PC-3 (cell line): ENCODE measurements at regions not wholly inside any gene's neighbourhood (a gene's known extent, or its start where the extent isn't known, plus 50 kb on each side); places are given as distances from the start of the nearest gene placed in this dataset.

ENCODE experiments used
- ATAC-seq: fragments of 200-7000 bp; cut with Tn5 transposase; 2 replicates; pipeline ENCODE4 v1.9.1; 2020; ENCODE audit warnings: mild to moderate bottlenecking, moderate library complexity
- BruUV-seq: library from RNA; stranded (reverse); fragments of 400-500 nt; replicated peaks from 2 replicates; lab custom pipeline; 2021; lab: Mats Ljungman, UMichigan
- CTCF ChIA-PET: fragments of 300-600 bp; sonication (Branson Sonifier 250); formaldehyde crosslinking; loops from one replicate; lab custom pipeline; 2022; ENCODE audit warnings: antibody characterized with exemption; lab: Charles Lee
- POLR2A ChIA-PET: fragments of 300-600 bp; sonication (Branson Sonifier 250); formaldehyde crosslinking; loops from one replicate; lab custom pipeline; 2022; ENCODE audit warnings: antibody characterized with exemption; ENCODE audit not compliant: unreplicated experiment; lab: Charles Lee
- DNase-seq: peaks from one replicate; pipeline ENCODE4 v3.0.0-alpha.2; 2015
- H2AFZ ChIP-seq: fragments of 300-600 bp; sonication (generic); 2 replicates; pipeline ENCODE4 v1.6.0; 2016; ENCODE audit warnings: antibody characterized with exemption, low read length
- H3F3A ChIP-seq: fragments of 300-600 bp; sonication (generic); one replicate; pipeline ENCODE4 v1.6.0; 2017; ENCODE audit warnings: antibody characterized with exemption, low read length, control low read depth, mild to moderate bottlenecking; ENCODE audit not compliant: unreplicated experiment
- H3K27ac ChIP-seq: fragments of 300-600 bp; sonication (generic); 2 replicates; pipeline ENCODE4 v1.5.1; 2016; ENCODE audit warnings: mild to moderate bottlenecking, low read length
- H3K27me3 ChIP-seq: fragments of 300-600 bp; sonication (generic); 2 replicates; pipeline ENCODE4 v1.6.1; 2016; ENCODE audit warnings: low read length, mixed read lengths
- H3K36me3 ChIP-seq: fragments of 300-600 bp; sonication (generic); 2 replicates; pipeline ENCODE4 v1.6.1; 2016; ENCODE audit warnings: low read depth, mixed run types, low read length, mixed read lengths
- H3K4me1 ChIP-seq: fragments of 300-600 bp; sonication (generic); 2 replicates; pipeline ENCODE4 v1.5.1; 2016; ENCODE audit warnings: low read length; ENCODE audit not compliant: insufficient read depth
- H3K4me2 ChIP-seq: fragments of 300-600 bp; sonication (generic); 2 replicates; pipeline ENCODE4 v1.6.0; 2016; ENCODE audit warnings: low read length
- H3K4me3 ChIP-seq: fragments of 300-600 bp; sonication (generic); 2 replicates; pipeline ENCODE4 v1.5.1; 2016; ENCODE audit warnings: mild to moderate bottlenecking, low read length, mixed read lengths
- H3K79me2 ChIP-seq: fragments of 300-600 bp; sonication (generic); 2 replicates; pipeline ENCODE4 v1.6.1; 2017; ENCODE audit warnings: low read length, mixed read lengths
- H3K9ac ChIP-seq: fragments of 300-600 bp; sonication (generic); 2 replicates; pipeline ENCODE4 v1.6.0; 2016; ENCODE audit warnings: mild to moderate bottlenecking, low read length
- H3K9me2 ChIP-seq: fragments of 300-600 bp; sonication (generic); replicated peaks from 2 replicates; pipeline ENCODE4 v1.6.1; 2016; ENCODE audit warnings: mixed run types, low read length, mixed read lengths
- H3K9me3 ChIP-seq: fragments of 300-600 bp; sonication (generic); 2 replicates; pipeline ENCODE4 v1.6.1; 2016; ENCODE audit warnings: low read length, mixed read lengths
- H4K20me1 ChIP-seq: fragments of 300-600 bp; sonication (generic); 2 replicates; pipeline ENCODE4 v1.6.1; 2016; ENCODE audit warnings: low read length, mixed read lengths
- CTCF ChIP-seq: fragments of 300-600 bp; sonication (generic); conservative IDR thresholded peaks from 2 replicates; pipeline ENCODE4 v1.5.1; 2017; ENCODE audit warnings: antibody characterized with exemption, low read depth, mild to moderate bottlenecking, low read length
- EZH2 ChIP-seq: fragments of 300-600 bp; sonication (generic); IDR thresholded peaks from one replicate; pipeline ENCODE4 v1.6.1; 2017; ENCODE audit warnings: antibody characterized with exemption, mild to moderate bottlenecking, low read length; ENCODE audit not compliant: unreplicated experiment
- EZH2phosphoT487 ChIP-seq: fragments of 300-600 bp; sonication (generic); IDR thresholded peaks from 2 replicates; pipeline ENCODE4 v1.6.1; 2018; ENCODE audit warnings: mild to moderate bottlenecking, antibody characterized with exemption, low read length, borderline replicate concordance
- intact Hi-C: fragments of 100-400 bp; cut with micrococcal nuclease; formaldehyde crosslinking; loops from 2 replicates; pipeline ENCODE4 v1.9.0; 2023

DNA sequence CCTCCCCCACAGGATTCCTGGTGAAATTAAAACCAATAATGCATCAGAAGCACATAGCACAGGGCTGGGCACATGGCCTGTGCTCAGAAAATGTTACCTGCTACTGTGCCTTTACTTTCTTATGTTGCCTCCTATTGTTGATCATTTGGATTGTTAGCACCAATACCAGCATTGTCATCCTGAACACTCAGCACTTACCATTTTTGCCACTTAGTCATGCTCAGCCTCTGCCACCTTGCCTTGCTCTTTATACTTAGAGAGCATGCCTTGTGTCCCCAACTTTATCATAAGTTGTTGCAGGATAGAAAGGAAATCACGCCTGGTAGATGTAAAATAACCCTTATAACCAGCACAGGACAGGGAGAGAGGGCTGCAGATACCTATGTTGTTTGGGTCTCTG is 361.0 kb upstream of the RUNX1 start:
- ChIA-PET CTCF (no interaction called here), POLR2A (no interaction called here)
- Histone ChIP-seq H3K4me3 (no peak overlapping the region), H3K9ac (no peak overlapping the region), H3K27me3 (no peaks in the 10 kb centered on the region), H3K79me2 (no peaks in the 10 kb centered on the region), H3K9me3 (no peaks in the 10 kb centered on the region), H3K36me3 (no peaks in the 10 kb centered on the region), H3K4me1 (no peaks in the 10 kb centered on the region), H3K27ac (no peak overlapping the region), H3K4me2 (no peak overlapping the region), H3K9me2 (no peaks in the 10 kb centered on the region), H2AFZ (no peak overlapping the region), H3F3A (no peaks in the 10 kb centered on the region), H4K20me1 (no peaks in the 10 kb centered on the region)
- ATAC-seq (no peak), DNase-seq (no peak)
- intact Hi-C loops, result no loop called here
- TF ChIP-seq CTCF (no peak), EZH2 (no peak), EZH2phosphoT487 (no peak)
- BruUV-seq, result no TSS peak

- no peak overlapping the region for H3K9ac ChIP-seq
- H2AFZ ChIP-seq, result no peak overlapping the region
- no peaks in the 10 kb centered on the region for H3K9me3 ChIP-seq
- H3K27me3 ChIP-seq, result no peaks in the 10 kb centered on the region
- TF ChIP-seq CTCF (no peak), EZH2phosphoT487 (no peak), EZH2 (no peak)
- DNase-seq (no peak), ATAC-seq (no peak)
- no peaks in the 10 kb centered on the region for H3K9me2 ChIP-seq
- CTCF ChIA-PET, result no interaction called here
- H3K4me2 ChIP-seq, result no peak overlapping the region
- no TSS peak for BruUV-seq
- no peak overlapping the region for H3K4me3 ChIP-seq
- intact Hi-C loops, result no loop called here
- H3F3A ChIP-seq, result no peaks in the 10 kb centered on the region
- no peaks in the 10 kb centered on the region for H3K36me3 ChIP-seq
- POLR2A ChIA-PET, result no interaction called here
- no peaks in the 10 kb centered on the region for H3K4me1 ChIP-seq
- no peaks in the 10 kb centered on the region for H3K79me2 ChIP-seq
- H3K27ac ChIP-seq, result no peak overlapping the region
- no peaks in the 10 kb centered on the region for H4K20me1 ChIP-seq
Observed at GRCh38 chr21:35408401-35408800, 359.3 kb upstream of the RUNX1 start.

- no peaks in the 10 kb centered on the region for H3K79me2 ChIP-seq
- no peaks in the 10 kb centered on the region for H3F3A ChIP-seq
- peaks cover under 1% of the 10 kb centered on the region; the same call in 1 of the 2 replicates for H3K4me1 ChIP-seq
- H3K4me2 ChIP-seq, result no peak overlapping the region
- intact Hi-C loops, result no loop called here
- no peaks in the 10 kb centered on the region for H3K36me3 ChIP-seq
- H3K9me3 ChIP-seq, result no peaks in the 10 kb centered on the region
- TF ChIP-seq CTCF (no peak), EZH2phosphoT487 (no peak), EZH2 (no peak)
- no peak for ATAC-seq
- H2AFZ ChIP-seq, result no peak overlapping the region
- no peaks in the 10 kb centered on the region for H3K9me2 ChIP-seq
- no peaks in the 10 kb centered on the region for H4K20me1 ChIP-seq
- no TSS peak for BruUV-seq
- POLR2A ChIA-PET, result no interaction called here
- no peak overlapping the region for H3K27ac ChIP-seq
- DNase-seq, result no peak
- H3K27me3 ChIP-seq, result no peaks in the 10 kb centered on the region
- no peak overlapping the region for H3K9ac ChIP-seq
- CTCF ChIA-PET, result no interaction called here
- H3K4me3 ChIP-seq, result no peak overlapping the region
Observed at GRCh38 chr21:35406635-35407034, 357.5 kb upstream of the RUNX1 start.
